ENCODE measurements at regions not wholly inside any gene's neighbourhood (a gene's known extent, or its start where the extent isn't known, plus 50 kb on each side); places are given as distances from the start of the nearest gene placed in this dataset.

DNA sequence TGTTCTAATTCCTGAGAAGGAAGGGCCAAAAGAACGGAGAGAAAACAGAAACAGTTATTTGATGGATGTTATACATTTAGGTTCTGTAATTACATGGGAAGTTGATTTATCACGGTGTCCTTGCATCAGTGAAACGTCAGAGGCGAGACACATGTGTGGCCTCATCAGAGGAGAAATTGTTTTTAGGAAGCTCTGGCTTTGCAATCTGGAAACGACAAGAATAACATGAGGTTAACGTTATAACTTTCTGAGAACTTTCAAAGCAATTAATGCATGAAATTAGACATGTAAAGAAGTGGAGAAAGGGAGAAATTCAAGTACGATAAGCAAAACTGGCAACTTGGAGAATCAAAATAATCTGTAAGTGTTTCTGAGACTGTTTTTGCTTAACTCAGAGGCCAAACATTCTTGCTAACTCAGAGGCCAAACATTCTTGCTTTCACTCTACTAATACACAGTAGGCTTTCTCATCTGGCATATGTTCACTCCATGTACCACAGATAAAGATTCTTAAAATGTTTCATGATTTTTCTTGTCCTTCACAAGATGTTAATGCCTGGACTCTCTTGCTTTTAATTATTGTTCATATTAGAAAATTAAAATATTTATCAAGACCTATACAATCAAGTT lies 933.0 kb downstream of the TLE4 start:
- DNase-seq = no peak
- no peak overlapping the region for H3K4me2 ChIP-seq (ENCODE audit: low read depth, low read length, poor library complexity, severe bottlenecking)
- no peaks in the 10 kb centered on the region for H3K9me2 ChIP-seq (replicated peaks; ENCODE audit: insufficient read depth, low read length)
- H3K27me3 ChIP-seq (ENCODE audit: low read length) = no peaks in the 10 kb centered on the region
- H3K9ac ChIP-seq (ENCODE audit: low read length) = no peak overlapping the region
- no peaks in the 10 kb centered on the region for H3K79me2 ChIP-seq (ENCODE audit: low read length)
- H3K4me3 ChIP-seq (ENCODE audit: low read length) = no peak overlapping the region
- H3K4me1 ChIP-seq (ENCODE audit: low read length) = no peaks in the 10 kb centered on the region
- no peak overlapping the region for H3K27ac ChIP-seq (ENCODE audit: low read length)
- H4K20me1 ChIP-seq (ENCODE audit: insufficient read depth, low read depth, low read length) = no peaks in the 10 kb centered on the region
- H3K9me3 ChIP-seq (ENCODE audit: low read length) = peaks cover 21% of the 10 kb centered on the region
- H2AFZ ChIP-seq (ENCODE audit: low read length) = no peak overlapping the region
- no peaks in the 10 kb centered on the region for H3K36me3 ChIP-seq (ENCODE audit: insufficient read depth, low read length)

DNA sequence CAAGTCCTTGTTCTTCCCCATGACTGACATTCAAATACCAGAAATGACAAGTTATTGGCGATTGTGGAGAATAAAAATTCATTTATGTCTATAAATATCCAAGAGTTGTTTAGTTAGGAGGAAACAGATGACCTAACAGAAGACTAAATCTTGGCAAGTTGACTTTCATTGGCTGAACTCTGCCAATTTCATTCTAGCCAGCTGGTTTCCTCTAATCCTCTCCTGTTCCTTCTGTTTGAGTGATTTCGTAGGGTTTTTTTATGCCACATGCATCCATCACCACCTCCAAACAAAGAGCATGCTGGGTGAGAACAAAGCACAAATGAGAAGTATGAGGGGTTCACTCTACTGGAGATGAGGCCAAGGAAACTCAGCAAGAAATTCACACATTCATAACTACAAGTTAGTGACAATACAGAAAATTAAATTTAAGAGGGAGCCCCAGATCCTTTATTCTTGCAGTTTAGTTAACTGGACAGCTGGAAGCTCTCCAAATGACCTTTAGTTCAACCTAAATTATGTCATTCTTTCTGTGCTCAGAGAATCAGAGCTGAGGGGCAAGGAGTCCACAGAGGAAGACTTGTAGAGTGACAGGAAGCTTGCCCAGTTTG lies 932.0 kb downstream of the TLE4 start:
- Histone ChIP-seq H3K36me3 (ENCODE audit: insufficient read depth, low read length) (no peaks in the 10 kb centered on the region), H2AFZ (ENCODE audit: low read length) (no peak overlapping the region), H3K27me3 (ENCODE audit: low read length) (no peaks in the 10 kb centered on the region), H3K79me2 (ENCODE audit: low read length) (no peaks in the 10 kb centered on the region), H3K4me2 (ENCODE audit: low read depth, low read length, poor library complexity, severe bottlenecking) (no peak overlapping the region), H3K9me3 (ENCODE audit: low read length) (peaks cover 21% of the 10 kb centered on the region), H3K9me2 (replicated peaks; ENCODE audit: insufficient read depth, low read length) (no peaks in the 10 kb centered on the region), H3K4me3 (ENCODE audit: low read length) (no peak overlapping the region), H3K4me1 (ENCODE audit: low read length) (no peaks in the 10 kb centered on the region), H4K20me1 (ENCODE audit: insufficient read depth, low read depth, low read length) (no peaks in the 10 kb centered on the region), H3K27ac (ENCODE audit: low read length) (no peak overlapping the region), H3K9ac (ENCODE audit: low read length) (no peak overlapping the region)
- no peak for DNase-seq

DNA sequence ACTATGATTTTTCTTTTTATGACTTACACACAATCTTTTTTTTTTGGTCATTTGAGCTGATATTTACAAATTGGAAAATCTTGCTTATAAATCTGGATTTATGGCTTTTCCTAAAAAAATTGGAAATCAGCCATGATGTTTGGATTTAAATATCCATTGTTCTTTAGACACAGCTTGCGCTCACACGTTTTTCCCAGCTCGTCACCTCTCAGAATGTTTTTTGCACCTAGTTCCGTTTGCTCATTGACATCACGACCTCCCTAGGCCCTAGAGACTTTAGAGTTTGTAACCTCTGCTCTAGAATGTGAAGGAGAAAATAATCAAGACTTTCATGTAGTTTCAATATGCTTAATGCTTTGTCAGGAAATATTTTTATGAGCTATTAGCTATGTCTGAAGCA lies 930.5 kb downstream of the TLE4 start:
- no peak for DNase-seq
- H3K9ac ChIP-seq (ENCODE audit: low read length) = no peak overlapping the region
- H3K27me3 ChIP-seq (ENCODE audit: low read length) = no peaks in the 10 kb centered on the region
- H4K20me1 ChIP-seq (ENCODE audit: insufficient read depth, low read depth, low read length) = no peaks in the 10 kb centered on the region
- H3K9me2 ChIP-seq (replicated peaks; ENCODE audit: insufficient read depth, low read length) = no peaks in the 10 kb centered on the region
- no peak overlapping the region for H3K4me2 ChIP-seq (ENCODE audit: low read depth, low read length, poor library complexity, severe bottlenecking)
- H3K9me3 ChIP-seq (ENCODE audit: low read length) = peaks cover 17% of the 10 kb centered on the region
- H3K79me2 ChIP-seq (ENCODE audit: low read length) = no peaks in the 10 kb centered on the region
- H3K36me3 ChIP-seq (ENCODE audit: insufficient read depth, low read length) = no peaks in the 10 kb centered on the region
- H3K27ac ChIP-seq (ENCODE audit: low read length) = no peak overlapping the region
- H3K4me3 ChIP-seq (ENCODE audit: low read length) = no peak overlapping the region
- no peaks in the 10 kb centered on the region for H3K4me1 ChIP-seq (ENCODE audit: low read length)
- H2AFZ ChIP-seq (ENCODE audit: low read length) = no peak overlapping the region

DNA sequence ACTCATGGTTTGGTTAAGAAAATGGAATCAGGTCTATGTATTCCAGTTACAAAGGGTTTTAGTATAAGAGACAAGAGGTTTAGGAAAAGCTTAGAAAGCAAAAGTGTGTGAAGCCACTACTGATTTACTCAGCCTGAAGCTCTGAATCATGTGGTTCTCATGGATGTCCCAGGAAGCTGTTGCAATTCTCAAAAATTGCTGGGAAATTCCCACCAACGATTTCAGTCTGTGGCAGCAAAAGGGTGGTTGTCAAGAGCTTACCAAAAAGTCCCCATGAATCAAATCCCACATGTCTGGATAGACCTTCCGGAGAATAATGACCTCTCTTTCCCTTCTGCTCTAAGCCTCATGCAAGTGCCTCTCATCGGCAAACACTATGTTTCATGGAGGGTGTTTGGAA lies 929.9 kb downstream of the TLE4 start:
- no peaks in the 10 kb centered on the region for H3K36me3 ChIP-seq (ENCODE audit: insufficient read depth, low read length)
- H3K27me3 ChIP-seq (ENCODE audit: low read length) = no peaks in the 10 kb centered on the region
- no peak overlapping the region for H3K27ac ChIP-seq (ENCODE audit: low read length)
- no peaks in the 10 kb centered on the region for H3K9me2 ChIP-seq (replicated peaks; ENCODE audit: insufficient read depth, low read length)
- no peak for DNase-seq
- no peaks in the 10 kb centered on the region for H3K79me2 ChIP-seq (ENCODE audit: low read length)
- H3K4me3 ChIP-seq (ENCODE audit: low read length) = no peak overlapping the region
- H2AFZ ChIP-seq (ENCODE audit: low read length) = no peak overlapping the region
- H4K20me1 ChIP-seq (ENCODE audit: insufficient read depth, low read depth, low read length) = no peaks in the 10 kb centered on the region
- peaks cover 16% of the 10 kb centered on the region for H3K9me3 ChIP-seq (ENCODE audit: low read length)
- no peak overlapping the region for H3K4me2 ChIP-seq (ENCODE audit: low read depth, low read length, poor library complexity, severe bottlenecking)
- H3K4me1 ChIP-seq (ENCODE audit: low read length) = no peaks in the 10 kb centered on the region
- H3K9ac ChIP-seq (ENCODE audit: low read length) = no peak overlapping the region

- H3K9me2 ChIP-seq (replicated peaks; ENCODE audit: insufficient read depth, low read length) = no peaks in the 10 kb centered on the region
- no peaks in the 10 kb centered on the region for H4K20me1 ChIP-seq (ENCODE audit: insufficient read depth, low read depth, low read length)
- no peaks in the 10 kb centered on the region for H3K4me1 ChIP-seq (ENCODE audit: low read length)
- no peak for DNase-seq
- no peak overlapping the region for H3K4me3 ChIP-seq (ENCODE audit: low read length)
- H2AFZ ChIP-seq (ENCODE audit: low read length) = no peak overlapping the region
- H3K36me3 ChIP-seq (ENCODE audit: insufficient read depth, low read length) = no peaks in the 10 kb centered on the region
- H3K79me2 ChIP-seq (ENCODE audit: low read length) = no peaks in the 10 kb centered on the region
- no peaks in the 10 kb centered on the region for H3K27me3 ChIP-seq (ENCODE audit: low read length)
- H3K9ac ChIP-seq (ENCODE audit: low read length) = no peak overlapping the region
- no peak overlapping the region for H3K27ac ChIP-seq (ENCODE audit: low read length)
- peaks cover 15% of the 10 kb centered on the region for H3K9me3 ChIP-seq (ENCODE audit: low read length)
- no peak overlapping the region for H3K4me2 ChIP-seq (ENCODE audit: low read depth, low read length, poor library complexity, severe bottlenecking)
Measured at GRCh38 chr9:80500300-80500699, 928.5 kb downstream of the TLE4 start.

GRCh38 chr9:80498001-80498555 lies 926.3 kb downstream of the TLE4 start:
- Histone ChIP-seq H3K4me3 (ENCODE audit: low read length) (no peak overlapping the region), H3K9ac (ENCODE audit: low read length) (no peak overlapping the region), H3K36me3 (ENCODE audit: insufficient read depth, low read length) (no peaks in the 10 kb centered on the region), H4K20me1 (ENCODE audit: insufficient read depth, low read depth, low read length) (no peaks in the 10 kb centered on the region), H3K27ac (ENCODE audit: low read length) (no peak overlapping the region), H3K79me2 (ENCODE audit: low read length) (no peaks in the 10 kb centered on the region), H3K9me2 (replicated peaks; ENCODE audit: insufficient read depth, low read length) (no peaks in the 10 kb centered on the region), H3K4me2 (ENCODE audit: low read depth, low read length, poor library complexity, severe bottlenecking) (no peak overlapping the region), H3K9me3 (ENCODE audit: low read length) (peaks cover 19% of the 10 kb centered on the region; the same call in 1 of the 2 replicates), H3K4me1 (ENCODE audit: low read length) (no peaks in the 10 kb centered on the region), H3K27me3 (ENCODE audit: low read length) (no peaks in the 10 kb centered on the region), H2AFZ (ENCODE audit: low read length) (no peak overlapping the region)
- DNase-seq = no peak

- peaks cover 24% of the 10 kb centered on the region; the same call in 1 of the 2 replicates for H3K9me3 ChIP-seq (ENCODE audit: low read length)
- no peaks in the 10 kb centered on the region for H4K20me1 ChIP-seq (ENCODE audit: insufficient read depth, low read depth, low read length)
- no peaks in the 10 kb centered on the region for H3K36me3 ChIP-seq (ENCODE audit: insufficient read depth, low read length)
- no peaks in the 10 kb centered on the region for H3K9me2 ChIP-seq (replicated peaks; ENCODE audit: insufficient read depth, low read length)
- H3K27me3 ChIP-seq (ENCODE audit: low read length) = no peaks in the 10 kb centered on the region
- H3K79me2 ChIP-seq (ENCODE audit: low read length) = no peaks in the 10 kb centered on the region
- H2AFZ ChIP-seq (ENCODE audit: low read length) = no peak overlapping the region
- DNase-seq = no peak
- H3K9ac ChIP-seq (ENCODE audit: low read length) = no peak overlapping the region
- no peak overlapping the region for H3K4me2 ChIP-seq (ENCODE audit: low read depth, low read length, poor library complexity, severe bottlenecking)
- no peaks in the 10 kb centered on the region for H3K4me1 ChIP-seq (ENCODE audit: low read length)
- H3K27ac ChIP-seq (ENCODE audit: low read length) = no peak overlapping the region
- no peak overlapping the region for H3K4me3 ChIP-seq (ENCODE audit: low read length)
Measured at GRCh38 chr9:80496901-80497556, 925.3 kb downstream of the TLE4 start.

DNA sequence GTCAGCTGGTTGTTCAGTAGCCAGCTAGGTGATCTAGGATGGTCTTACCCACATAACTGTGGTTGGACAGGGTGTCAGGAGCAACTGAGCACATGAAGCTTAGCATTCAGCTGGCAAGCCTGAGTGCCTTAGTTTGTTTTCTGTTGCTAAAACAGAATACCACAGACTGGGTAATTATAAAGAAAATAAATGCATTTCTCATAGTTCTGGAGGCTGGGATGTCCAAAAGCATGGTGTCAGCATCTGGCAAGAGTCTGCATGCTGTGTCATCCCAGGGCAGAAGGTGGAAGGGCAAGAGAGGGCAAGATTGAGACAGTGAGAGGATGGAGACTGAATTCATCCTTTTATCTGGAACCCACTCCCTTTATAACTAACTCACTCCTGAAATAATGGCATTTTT lies 921.5 kb downstream of the TLE4 start:
- H3K79me2 ChIP-seq (ENCODE audit: low read length) = no peaks in the 10 kb centered on the region
- H3K9ac ChIP-seq (ENCODE audit: low read length) = no peak overlapping the region
- no peak for DNase-seq
- no peaks in the 10 kb centered on the region for H4K20me1 ChIP-seq (ENCODE audit: insufficient read depth, low read depth, low read length)
- H3K4me3 ChIP-seq (ENCODE audit: low read length) = no peak overlapping the region
- H3K27ac ChIP-seq (ENCODE audit: low read length) = no peak overlapping the region
- no peak overlapping the region for H2AFZ ChIP-seq (ENCODE audit: low read length)
- no peaks in the 10 kb centered on the region for H3K4me1 ChIP-seq (ENCODE audit: low read length)
- H3K9me3 ChIP-seq (ENCODE audit: low read length) = peaks cover 37% of the 10 kb centered on the region; the same call in 1 of the 2 replicates
- no peaks in the 10 kb centered on the region for H3K36me3 ChIP-seq (ENCODE audit: insufficient read depth, low read length)
- no peaks in the 10 kb centered on the region for H3K27me3 ChIP-seq (ENCODE audit: low read length)
- H3K4me2 ChIP-seq (ENCODE audit: low read depth, low read length, poor library complexity, severe bottlenecking) = no peak overlapping the region
- no peaks in the 10 kb centered on the region for H3K9me2 ChIP-seq (replicated peaks; ENCODE audit: insufficient read depth, low read length)

Data from Karpas-422 (cell line).